Naive thymus-derived CD8-positive, alpha-beta T cell (primary cell): ENCODE measurements at regions not wholly inside any gene's neighbourhood (a gene's known extent, or its start where the extent isn't known, plus 50 kb on each side); places are given as distances from the start of the nearest gene placed in this dataset.
"Not testable (repeated sequence)": the region's sequence is repeated elsewhere in the genome, so short reads cannot be mapped to it uniquely, and the experiment has no call there.

Experiments used
- ATAC-seq, 2 donors: fragments of 150-1000 bp; cut with Tn5 transposase in 1 of 2; sonication (Bioruptor Pico), chemical (Tn5 transposase) in 1 of 2; 1 replicate in 1 of 2; 2 replicates in 1 of 2; pipeline ENCODE4 v1.10.0; 2021; ENCODE audit warnings: mild to moderate bottlenecking in 2 of 2, moderate library complexity in 2 of 2
- POLR2A ChIA-PET: fragments of 350-600 bp; sonication (Branson Sonifier 250); formaldehyde crosslinking; loops from one replicate; lab custom pipeline; 2021; ENCODE audit warnings: antibody characterized with exemption; lab: Charles Lee
- DNase-seq, 10 donors: peaks; one replicate each; pipeline versions ENCODE4 v3.0.0 to v3.0.0-alpha.2; 2020 to 2022
- H3K27ac Mint-ChIP-seq, 10 donors: one replicate each; pipeline ENCODE4 v1.8.0; 2020 to 2022; ENCODE audit warnings: mild to moderate bottlenecking in 10 of 10, mixed read lengths in 10 of 10, moderate library complexity in 4 of 10, inconsistent platforms in 1 of 10
- H3K27me3 Mint-ChIP-seq, 5 donors: one replicate each; pipeline ENCODE4 v1.8.0; 2021 to 2022; ENCODE audit warnings: mixed read lengths in 5 of 5
- H3K36me3 Mint-ChIP-seq, 3 donors: one replicate each; pipeline ENCODE4 v1.8.0; 2020 to 2022; ENCODE audit warnings: mixed read lengths in 3 of 3, mild to moderate bottlenecking in 2 of 3, inconsistent platforms in 1 of 3
- H3K4me1 Mint-ChIP-seq, 4 donors: one replicate each; pipeline ENCODE4 v1.8.0; 2021 to 2022; ENCODE audit warnings: mixed read lengths in 4 of 4
- H3K4me3 Mint-ChIP-seq, 10 donors: one replicate each; pipeline ENCODE4 v1.8.0; 2020 to 2022; ENCODE audit warnings: mild to moderate bottlenecking in 10 of 10, mixed read lengths in 10 of 10, moderate library complexity in 6 of 10, inconsistent platforms in 1 of 10
- H3K9me3 Mint-ChIP-seq, 9 donors: one replicate each; pipeline ENCODE4 v1.8.0; 2020 to 2022; ENCODE audit warnings: mixed read lengths in 9 of 9, mild to moderate bottlenecking in 3 of 9, inconsistent platforms in 1 of 9, moderate library complexity in 1 of 9

- H3K9me3 Mint-ChIP-seq: no peaks in the 10 kb centered on the region
- peak overlapping the region in 1 of 10 donors; percentile 31 for H3K27ac Mint-ChIP-seq
- H3K4me3 Mint-ChIP-seq: no peak overlapping the region
- H3K27me3 Mint-ChIP-seq: peaks cover 4 to 26% (median 9%) of the 10 kb centered on the region in 5 donors
- peaks cover 0 to 1% (median 0%) of the 10 kb centered on the region in 4 donors for H3K4me1 Mint-ChIP-seq
- ATAC-seq (no peak), DNase-seq (no peak)
- POLR2A ChIA-PET: no interaction called here
- no peaks in the 10 kb centered on the region for H3K36me3 Mint-ChIP-seq
Observed at GRCh38 chr7:98784216-98784785, 85.5 kb downstream of the TMEM130 start.

DNA sequence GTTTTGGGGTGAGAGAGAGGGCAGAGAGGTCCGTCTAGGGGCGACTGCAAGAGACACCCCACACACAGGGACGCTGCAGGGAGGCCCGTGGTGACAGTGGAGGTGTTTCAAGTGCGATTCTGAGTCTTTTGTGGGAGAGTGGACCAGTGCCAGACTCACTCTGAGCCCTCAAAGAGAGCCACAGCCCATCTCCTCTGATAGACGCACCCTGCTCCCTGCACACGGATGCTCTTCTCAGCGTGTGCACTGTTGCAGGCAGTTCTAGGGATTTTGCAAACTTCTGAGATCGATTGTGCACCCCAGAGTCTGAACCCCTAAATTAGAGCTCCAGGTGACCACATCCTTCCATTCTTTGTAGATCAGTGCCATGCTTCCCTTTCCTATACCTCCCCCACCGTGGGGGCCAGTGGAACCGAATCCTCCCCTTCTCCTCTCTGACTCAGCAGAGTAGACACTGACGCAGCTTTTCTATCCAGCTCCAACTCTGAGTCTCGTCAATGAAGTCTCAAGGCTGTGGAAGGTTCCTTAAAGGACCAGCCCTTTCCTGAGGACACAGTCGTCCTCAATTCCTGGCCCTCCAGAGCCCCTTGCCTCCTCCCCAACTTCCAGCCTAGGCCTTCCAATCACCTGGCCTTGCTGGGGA, 83.8 kb downstream of the TMEM130 start:
- Mint-ChIP-seq H3K4me1 (peaks cover 0 to 1% (median 0%) of the 10 kb centered on the region in 4 donors), H3K4me3 (no peak overlapping the region), H3K9me3 (no peaks in the 10 kb centered on the region), H3K27me3 (peaks cover 3 to 24% (median 9%) of the 10 kb centered on the region in 5 donors), H3K36me3 (no peaks in the 10 kb centered on the region), H3K27ac (no peak overlapping the region)
- DNase-seq: no peak
- POLR2A ChIA-PET: no interaction called here
- no peak for ATAC-seq

DNA sequence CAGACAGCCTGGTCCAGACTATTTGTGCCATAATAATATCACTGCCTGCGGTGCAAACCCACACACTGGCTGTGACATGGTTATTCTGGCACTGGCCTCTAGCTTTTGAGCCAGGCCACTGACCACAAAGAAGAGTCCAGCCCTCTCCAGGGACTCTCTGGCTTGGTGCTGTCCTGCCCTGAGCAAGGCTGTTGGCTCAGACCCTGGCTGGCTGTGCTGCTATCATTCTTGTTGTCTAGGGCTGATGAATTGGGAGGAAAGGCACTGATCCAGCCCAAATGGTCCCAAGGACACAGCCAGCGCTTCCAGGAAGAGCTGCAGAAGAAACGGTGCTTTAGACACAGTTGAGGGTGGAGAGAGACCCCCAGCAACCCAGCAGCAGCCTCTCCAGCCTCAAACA, 80.8 kb downstream of the TMEM130 start:
- Mint-ChIP-seq H3K27ac (no peak overlapping the region), H3K27me3 (peaks cover 4 to 19% (median 9%) of the 10 kb centered on the region in 5 donors), H3K9me3 (no peaks in the 10 kb centered on the region), H3K4me3 (no peak overlapping the region), H3K4me1 (peaks cover 0 to 1% (median 0%) of the 10 kb centered on the region in 4 donors), H3K36me3 (no peaks in the 10 kb centered on the region)
- no peak for DNase-seq
- POLR2A ChIA-PET: no interaction called here
- ATAC-seq: no peak

DNA sequence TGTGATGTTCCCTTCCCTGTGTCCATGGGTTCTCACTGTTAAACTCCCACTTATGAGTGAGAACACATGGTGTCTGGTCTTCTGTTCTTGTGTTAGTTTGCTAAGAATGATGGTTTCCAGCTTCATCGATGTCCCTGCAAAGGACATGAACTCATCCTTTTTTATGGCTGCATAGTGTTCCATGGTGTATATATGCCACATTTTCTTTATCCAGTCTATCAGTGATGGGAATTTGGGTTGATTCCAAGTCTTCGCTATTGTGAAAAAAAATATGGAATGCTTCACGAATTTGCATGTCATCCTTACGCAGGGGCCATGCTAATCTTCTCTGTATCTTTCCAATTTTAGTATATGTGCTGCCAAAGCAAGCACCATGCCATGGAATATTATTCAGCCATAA, 75.4 kb downstream of the TMEM130 start:
- ATAC-seq, H3K4me3 Mint-ChIP-seq, POLR2A ChIA-PET, H3K27me3 Mint-ChIP-seq, H3K27ac Mint-ChIP-seq, H3K36me3 Mint-ChIP-seq, H3K4me1 Mint-ChIP-seq, DNase-seq: not testable (repeated sequence)
- peaks cover 0 to 13% (median under 1%) of the 10 kb centered on the region in 9 donors for H3K9me3 Mint-ChIP-seq

DNA sequence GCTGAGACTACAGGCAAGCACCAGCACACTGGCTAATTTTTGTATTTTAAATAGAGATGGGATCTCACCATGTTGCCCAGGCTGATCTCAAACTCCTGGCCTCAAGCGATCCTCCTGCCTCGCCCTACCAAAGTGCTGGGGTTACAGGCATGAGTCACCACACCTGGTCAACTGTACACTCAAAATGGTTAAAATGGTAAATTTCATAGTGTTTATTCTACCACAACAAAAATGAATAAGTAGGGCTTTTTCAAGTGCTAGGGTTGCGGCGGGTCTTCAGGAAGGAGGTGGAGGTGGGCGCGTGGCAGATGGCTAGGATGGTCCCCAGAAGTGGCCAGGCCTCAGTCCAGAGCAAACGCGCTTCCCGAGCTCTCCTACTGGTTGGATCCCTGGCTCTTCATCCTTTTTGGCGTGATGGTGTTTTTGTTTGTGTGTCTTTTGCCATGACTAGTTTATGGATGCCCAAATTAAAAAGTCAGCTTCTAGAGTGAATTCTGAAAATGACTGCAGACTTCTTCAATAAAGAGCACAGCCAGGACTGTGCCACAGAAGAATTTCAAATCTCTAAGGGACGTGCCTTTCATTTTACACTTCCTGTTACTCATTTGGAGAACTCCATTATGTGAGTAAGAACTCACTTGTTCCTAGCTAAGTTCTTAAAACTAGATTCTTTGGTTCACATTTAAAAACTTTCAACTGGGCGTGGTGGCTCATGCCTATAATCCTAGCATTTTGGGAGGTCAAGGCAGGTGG, 73.9 kb downstream of the TMEM130 start:
- Mint-ChIP-seq H3K9me3 (peaks cover 0 to 26% (median 14%) of the 10 kb centered on the region in 9 donors), H3K4me1 (no peaks in the 10 kb centered on the region), H3K27me3 (peaks cover 0 to 20% (median 5%) of the 10 kb centered on the region in 5 donors), H3K36me3 (peaks cover 0 to 13% (median 0%) of the 10 kb centered on the region in 3 donors), H3K27ac (no peak overlapping the region), H3K4me3 (no peak overlapping the region)
- DNase-seq (no peak), ATAC-seq (no peak)
- POLR2A ChIA-PET: no interaction called here
